GM19351 (cell line): ENCODE measurements at regions not wholly inside any gene's neighbourhood (a gene's known extent, or its start where the extent isn't known, plus 50 kb on each side); places are given as distances from the start of the nearest gene placed in this dataset.
A peak's percentile ranks its signal among the peaks of the same experiment; 100 is the strongest.

Experiments used
- ATAC-seq: cut with Tn5 transposase; IDR thresholded peaks from one replicate; pipeline ENCODE4 v1.9.1; 2021; ENCODE audit warnings: mild to moderate bottlenecking, moderate library complexity; ENCODE audit not compliant: unreplicated experiment

GRCh38 chr12:4137015-4137414 lies 136.5 kb upstream of the CCND2 start:
- no peak for ATAC-seq

- peak; percentile 91 for ATAC-seq
Measured at GRCh38 chr12:4135919-4136605, 137.5 kb upstream of the CCND2 start.

GRCh38 chr12:4134448-4135263 lies 138.9 kb upstream of the CCND2 start:
- no peak for ATAC-seq

- no peak for ATAC-seq
Measured at GRCh38 chr12:4133636-4134447, 139.7 kb upstream of the CCND2 start.

- no peak for ATAC-seq
Measured at GRCh38 chr12:4133029-4133428, 140.5 kb upstream of the CCND2 start.

GRCh38 chr12:4121506-4122020 lies 152.0 kb upstream of the CCND2 start:
- ATAC-seq, result no peak

GRCh38 chr12:4120316-4120917 lies 153.1 kb upstream of the CCND2 start:
- no peak for ATAC-seq

GRCh38 chr12:4119157-4119761 lies 154.3 kb upstream of the CCND2 start:
- ATAC-seq, result peak; percentile 78

- no peak for ATAC-seq
Measured at GRCh38 chr12:4118601-4119156, 154.9 kb upstream of the CCND2 start.

GRCh38 chr12:4118017-4118510 lies 155.5 kb upstream of the CCND2 start:
- peak; percentile 51 for ATAC-seq

GRCh38 chr12:4117386-4118016 lies 156.1 kb upstream of the CCND2 start:
- no peak for ATAC-seq

GRCh38 chr12:4116251-4117111 lies 157.1 kb upstream of the CCND2 start:
- ATAC-seq, result no peak

- ATAC-seq, result no peak
Measured at GRCh38 chr12:4115570-4115969, 158.0 kb upstream of the CCND2 start.

GRCh38 chr12:4114986-4115385 lies 158.6 kb upstream of the CCND2 start:
- ATAC-seq, result no peak

- ATAC-seq, result no peak
Measured at GRCh38 chr12:4112734-4113325, 160.7 kb upstream of the CCND2 start.

GRCh38 chr12:4112290-4112689 lies 161.3 kb upstream of the CCND2 start:
- no peak for ATAC-seq

GRCh38 chr12:4111010-4111409 lies 162.6 kb upstream of the CCND2 start:
- ATAC-seq, result no peak

- ATAC-seq, result no peak
Measured at GRCh38 chr12:4109826-4110225, 163.7 kb upstream of the CCND2 start.
